Right kidney (tissue), 1 donor: ENCODE measurements at regions not wholly inside any gene's neighbourhood (a gene's known extent, or its start where the extent isn't known, plus 50 kb on each side); places are given as distances from the start of the nearest gene placed in this dataset.

Experiments
- DNase-seq: peaks from one replicate; pipeline ENCODE4 v3.0.0-alpha.2; 2016

DNA sequence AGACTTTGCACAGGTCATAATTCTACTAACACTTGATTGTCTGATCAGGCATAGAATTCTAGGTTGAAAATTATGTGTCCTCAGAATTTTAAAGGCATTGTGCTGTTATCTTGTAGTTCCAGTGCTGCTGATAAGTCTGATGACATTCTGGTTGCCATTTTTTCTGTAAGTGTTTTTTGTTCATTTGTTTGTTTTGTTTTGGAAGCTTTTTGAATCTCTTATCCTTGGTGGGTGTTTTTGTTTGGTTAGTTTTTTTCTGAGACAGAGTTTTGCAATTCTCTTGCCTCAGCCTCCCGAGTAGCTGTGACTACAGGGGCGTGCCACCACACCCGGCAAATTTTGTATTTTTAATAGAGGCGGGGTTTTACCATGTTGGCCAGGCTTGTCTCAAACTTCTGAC, 178.9 kb downstream of the CCDC71L start:
- no peak for DNase-seq

DNA sequence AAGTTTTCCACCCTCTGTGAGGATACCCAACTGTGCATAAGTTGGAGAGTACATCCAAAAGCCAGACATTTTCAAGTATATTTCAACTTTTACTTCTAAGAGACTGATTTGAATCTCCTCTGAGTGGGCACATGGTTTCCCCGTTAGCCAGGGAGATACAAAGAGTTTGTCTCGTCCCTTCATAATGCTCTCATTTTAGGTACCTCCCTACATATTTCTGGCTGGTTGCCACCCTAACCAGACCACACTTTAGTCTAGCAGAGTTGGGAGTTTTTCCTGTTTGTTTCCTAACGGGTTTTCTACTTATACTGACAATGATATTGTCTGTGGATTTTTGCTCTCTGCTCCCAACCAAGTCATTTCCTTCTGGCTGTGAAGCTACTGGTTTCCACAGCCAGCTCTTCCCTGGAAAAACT, 180.3 kb downstream of the CCDC71L start:
- DNase-seq = no peak

DNA sequence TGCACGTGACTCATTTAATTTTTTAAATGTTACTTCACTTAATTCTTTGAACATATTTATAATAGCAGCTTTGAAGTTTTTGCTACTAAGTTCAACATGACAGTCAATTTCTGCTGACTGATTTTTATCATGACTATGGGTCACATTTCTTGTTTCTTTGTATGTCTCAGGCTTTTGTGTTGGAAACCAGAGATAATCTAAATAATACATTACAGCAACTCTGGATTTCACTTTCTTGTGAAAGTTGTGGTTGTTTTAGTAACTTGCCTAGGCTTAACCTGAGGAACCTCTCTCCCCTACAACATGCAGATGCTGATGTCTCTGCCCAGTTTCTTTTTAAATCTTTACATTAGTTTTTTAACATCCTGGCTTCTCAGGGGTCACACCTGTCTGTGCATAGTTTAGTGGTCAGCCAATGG, 180.8 kb downstream of the CCDC71L start:
- DNase-seq = no peak

DNA sequence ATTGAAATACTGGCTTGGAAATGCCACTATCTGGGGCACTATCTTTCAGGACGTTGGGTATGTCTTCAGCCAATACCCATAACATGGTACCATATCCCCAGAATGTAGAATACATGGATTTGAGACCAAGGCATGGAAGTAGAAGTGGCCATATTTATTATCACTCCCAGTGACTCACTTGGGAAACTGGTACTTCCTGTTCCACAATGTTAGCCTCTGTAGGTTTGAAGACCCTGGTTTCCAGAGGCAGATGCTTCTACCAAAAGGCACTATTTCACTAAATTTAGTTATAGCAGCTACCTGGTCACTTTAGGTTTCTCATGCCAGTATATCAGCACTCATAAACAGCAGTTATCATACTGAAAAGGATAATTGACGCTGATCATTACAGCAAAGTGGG, 184.2 kb downstream of the CCDC71L start:
- DNase-seq = no peak

DNA sequence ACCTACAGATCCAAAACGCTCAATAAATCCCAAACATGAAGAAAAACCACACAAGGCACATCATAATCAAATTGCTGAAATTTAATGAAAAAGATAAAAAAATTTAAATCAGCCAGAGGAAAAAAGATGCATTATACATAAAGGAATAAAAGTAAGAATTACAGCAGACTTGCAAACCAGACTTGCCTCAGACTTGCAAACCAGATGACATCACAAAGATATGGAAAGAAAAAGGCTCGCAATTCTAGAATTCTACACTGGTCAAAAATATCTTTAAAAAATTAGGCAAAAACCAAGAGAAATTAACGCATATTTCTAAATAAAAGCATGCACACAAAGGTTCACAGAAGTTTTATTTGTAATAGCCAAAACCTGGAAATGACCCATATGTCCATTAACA, 188.0 kb upstream of the NAMPT start:
- DNase-seq = no peak

DNA sequence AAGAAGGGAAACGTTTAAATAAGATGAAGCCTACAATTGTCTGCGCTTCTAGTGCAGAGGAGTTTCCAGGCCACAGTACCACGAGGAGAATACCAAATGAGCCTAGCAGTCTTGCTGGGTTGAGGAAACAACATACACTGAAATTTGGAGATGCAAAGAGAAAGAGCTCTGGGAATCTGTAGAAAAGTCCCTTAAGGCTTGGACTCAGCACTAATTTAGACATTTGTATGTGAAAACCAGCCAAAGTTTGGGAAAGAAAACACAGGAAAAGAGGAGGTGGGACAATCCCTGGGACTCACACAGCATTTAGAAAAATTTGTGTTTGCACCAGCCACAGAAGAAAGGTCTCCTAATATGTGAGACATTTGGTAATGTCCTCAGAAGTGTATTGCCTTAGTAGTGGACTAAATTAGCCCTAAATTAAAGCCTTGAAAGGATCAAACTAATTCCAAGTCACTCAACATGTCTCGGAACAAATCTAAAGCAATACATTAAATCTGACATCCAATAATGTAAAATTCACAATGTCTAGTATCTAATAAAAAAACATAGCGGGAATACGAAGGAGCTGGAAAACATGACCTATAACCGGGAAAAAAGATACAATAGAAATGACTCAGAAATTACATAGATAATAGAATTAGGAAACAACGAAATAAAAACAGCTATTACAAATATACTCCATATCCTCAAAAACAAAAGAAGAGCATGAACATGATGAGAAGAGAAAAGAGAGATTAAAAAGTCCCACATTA, 187.1 kb upstream of the NAMPT start:
- DNase-seq = no peak

DNA sequence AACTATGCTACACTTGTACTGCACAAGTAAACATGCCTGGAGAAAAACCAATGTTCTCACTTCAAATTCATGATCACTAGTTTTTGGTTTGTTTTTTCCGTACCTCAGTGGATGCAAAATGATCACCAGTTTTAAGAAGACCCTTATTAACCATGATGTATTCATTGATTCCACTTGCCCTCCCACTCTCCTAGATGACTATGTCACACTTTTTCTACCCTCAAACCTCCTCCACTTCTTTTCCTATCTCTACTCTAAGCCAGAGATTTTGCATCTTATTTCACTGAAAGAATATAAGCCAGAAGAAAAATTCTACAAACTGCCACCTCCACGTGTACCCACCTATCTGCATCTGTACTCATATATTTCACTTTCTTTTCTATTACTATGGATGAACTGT, 186.2 kb upstream of the NAMPT start:
- DNase-seq = no peak

DNA sequence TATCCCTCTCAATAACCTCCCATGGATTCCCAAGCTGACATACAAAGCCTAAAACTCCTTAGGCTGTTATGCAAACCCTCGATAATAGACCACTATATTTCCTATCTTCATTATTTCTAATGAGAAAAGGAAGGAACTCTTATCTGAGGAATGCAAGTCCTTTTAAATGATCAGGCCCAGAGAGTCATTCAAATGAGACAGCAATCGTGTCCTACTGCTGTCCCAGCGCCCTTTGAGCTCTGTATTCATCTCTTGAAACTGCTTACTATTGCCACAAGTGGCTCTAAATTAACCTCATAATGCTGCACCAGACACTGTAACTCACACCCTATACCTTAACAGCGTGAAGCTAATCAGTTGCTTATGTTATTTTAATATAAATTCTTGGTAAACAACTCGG, 182.1 kb upstream of the NAMPT start:
- no peak for DNase-seq

DNA sequence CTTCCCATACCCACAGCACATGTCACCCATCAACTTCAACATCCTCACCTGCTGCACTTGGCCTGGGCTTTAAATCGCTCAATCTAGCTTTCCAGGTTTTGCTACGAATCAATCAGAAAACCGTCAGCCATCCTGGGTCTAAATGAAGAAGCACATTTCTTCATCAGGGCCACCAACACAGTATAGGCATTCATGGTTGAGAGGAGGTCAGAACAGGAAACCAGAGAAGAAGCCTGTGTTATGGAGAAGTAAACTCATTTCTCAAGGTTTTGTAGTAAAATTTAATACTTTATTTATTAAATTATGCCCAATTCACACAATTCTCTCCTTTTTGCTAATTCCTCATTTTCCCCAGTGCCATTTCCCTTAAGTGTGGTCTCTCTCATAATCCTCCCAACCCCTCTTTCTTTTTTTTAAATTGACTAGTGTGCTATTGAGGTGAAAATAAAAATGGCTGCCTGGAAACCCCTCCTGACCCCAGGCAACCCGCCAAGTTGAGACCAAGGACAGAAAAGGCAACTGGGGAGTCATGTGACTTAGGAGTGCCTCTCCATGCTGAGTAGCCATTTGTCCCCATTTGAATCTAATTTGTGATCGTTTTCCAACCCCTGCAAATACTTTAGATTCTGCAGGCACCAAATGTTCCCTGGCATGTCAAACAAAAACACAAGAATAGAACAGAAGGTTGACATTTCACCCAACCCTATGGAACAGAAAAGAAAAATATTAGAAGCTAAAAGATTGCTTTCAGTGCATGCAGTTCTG, 181.1 kb upstream of the NAMPT start:
- DNase-seq = no peak

DNA sequence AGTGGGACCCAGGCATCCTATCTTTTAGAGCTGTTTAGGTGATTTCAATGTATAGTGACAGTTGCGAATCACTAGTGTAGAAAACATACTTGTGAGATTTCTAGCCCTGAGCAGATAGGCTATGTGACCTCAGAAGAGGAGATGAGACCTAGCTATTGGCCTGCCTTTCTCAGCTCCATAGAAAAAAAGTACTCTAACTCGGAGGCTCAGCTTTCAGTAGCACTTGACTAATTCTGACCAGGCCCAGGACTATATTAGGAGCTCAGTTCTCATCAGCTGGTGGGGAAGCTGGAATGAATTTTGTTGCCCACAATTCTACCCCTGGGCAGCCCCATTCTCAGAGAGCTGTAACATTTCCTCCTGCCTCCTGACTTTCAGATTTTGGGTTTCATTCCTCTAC, 179.9 kb upstream of the NAMPT start:
- no peak for DNase-seq

DNA sequence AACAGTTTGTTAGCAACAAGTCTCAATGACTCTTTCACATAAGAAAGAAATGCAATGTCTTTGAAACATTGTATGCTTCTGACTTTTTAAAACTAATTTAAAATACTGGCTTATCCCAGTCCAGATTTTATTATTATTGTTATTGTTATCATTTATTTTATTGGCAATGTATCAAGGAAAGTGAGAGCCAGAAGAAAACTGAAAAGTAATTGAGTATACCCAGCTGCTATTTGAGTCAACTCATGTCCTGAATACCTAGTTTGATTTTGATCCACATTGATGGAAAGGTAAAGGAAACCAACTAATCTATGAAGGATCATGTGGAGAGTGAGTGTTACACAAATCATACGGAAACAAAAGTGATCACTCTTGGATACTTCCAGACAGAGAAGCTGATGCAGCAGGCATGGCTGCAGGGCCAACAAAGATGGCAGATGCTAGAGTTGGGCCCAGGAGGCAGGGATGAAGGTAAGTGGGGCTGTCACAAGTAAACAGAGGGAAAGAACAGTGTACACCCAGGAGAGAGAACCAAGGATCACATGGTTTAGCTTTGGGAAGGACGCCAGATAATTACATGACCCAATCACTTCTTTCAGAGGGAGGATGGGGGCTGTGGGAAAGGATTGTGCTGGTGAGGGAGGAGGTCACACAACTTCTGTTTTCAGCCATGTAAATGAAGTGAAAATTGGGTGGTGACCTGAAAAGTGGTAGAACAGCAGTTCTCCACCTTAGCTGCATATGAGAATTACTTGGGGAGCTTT, 179.2 kb upstream of the NAMPT start:
- DNase-seq = no peak

DNA sequence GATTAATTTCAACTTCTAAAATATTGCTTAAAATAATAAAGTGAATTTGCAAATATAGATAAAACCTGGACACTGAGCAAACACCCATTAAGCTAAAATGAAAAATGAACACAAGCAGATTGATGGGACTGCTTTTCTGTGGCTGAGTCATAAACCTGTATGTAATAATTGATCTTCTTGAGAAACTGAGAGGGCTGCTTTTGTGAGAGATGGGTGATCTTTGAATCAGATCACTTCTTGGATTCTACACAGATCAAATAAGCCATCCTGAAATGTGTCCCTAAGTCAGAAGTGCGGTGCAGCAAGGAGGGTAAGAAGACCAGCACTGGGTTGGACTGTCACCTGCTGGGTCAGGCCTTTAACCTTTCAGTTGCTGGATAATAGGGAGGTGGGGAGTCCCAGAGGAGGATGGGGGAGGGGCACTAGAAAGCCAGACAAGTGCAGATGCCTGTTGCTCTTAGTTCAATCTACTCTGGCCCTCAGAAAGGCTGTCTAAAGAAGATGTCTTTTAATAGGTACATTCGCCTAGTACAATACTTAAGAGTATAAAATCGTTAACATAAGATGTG, 178.2 kb upstream of the NAMPT start:
- no peak for DNase-seq

DNA sequence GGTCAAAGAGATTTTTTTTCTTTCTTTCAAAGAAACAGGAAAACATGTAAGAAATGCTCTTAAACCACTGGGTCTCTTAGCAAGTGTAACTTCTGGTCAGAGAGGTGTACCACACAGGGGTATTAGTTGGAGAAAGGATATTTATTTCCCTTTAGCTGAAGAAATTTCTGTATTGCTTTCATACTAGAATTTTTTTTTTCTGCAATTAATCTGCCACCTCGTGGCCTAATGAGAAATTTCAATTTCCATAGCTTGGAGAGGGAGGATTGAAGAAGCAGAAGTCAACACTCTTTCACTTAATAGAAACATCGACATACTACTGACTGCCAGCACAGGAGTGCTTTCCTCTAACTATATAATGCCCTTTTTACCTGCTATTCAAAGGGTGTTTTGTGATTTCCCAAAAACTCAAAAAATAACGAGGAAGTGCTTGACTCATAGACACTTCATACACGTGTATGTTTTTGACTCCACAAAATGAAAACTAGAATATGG, 177.6 kb upstream of the NAMPT start:
- DNase-seq = no peak

DNA sequence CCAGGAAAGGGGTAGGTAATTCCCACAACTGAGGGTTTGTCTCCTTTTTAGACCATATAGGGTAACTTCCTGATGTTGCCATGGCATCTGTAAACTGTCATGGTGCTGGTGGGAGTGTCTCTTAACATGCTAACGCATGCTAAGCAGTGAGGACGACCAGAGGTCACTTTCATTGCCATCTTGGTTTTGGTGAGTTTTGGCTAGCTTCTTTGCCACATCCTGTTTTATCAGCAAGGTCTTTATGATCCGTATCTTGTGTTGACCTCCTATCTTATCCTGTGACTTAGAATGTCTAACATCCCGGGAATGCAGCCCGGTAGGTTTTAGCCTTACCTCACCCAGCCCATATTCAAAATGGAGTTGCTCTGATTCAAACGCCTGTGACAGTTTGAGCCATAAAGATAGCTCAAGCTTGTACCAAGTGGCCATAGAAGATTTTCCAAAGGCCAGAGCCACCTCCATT, 176.0 kb upstream of the NAMPT start:
- DNase-seq = no peak

DNA sequence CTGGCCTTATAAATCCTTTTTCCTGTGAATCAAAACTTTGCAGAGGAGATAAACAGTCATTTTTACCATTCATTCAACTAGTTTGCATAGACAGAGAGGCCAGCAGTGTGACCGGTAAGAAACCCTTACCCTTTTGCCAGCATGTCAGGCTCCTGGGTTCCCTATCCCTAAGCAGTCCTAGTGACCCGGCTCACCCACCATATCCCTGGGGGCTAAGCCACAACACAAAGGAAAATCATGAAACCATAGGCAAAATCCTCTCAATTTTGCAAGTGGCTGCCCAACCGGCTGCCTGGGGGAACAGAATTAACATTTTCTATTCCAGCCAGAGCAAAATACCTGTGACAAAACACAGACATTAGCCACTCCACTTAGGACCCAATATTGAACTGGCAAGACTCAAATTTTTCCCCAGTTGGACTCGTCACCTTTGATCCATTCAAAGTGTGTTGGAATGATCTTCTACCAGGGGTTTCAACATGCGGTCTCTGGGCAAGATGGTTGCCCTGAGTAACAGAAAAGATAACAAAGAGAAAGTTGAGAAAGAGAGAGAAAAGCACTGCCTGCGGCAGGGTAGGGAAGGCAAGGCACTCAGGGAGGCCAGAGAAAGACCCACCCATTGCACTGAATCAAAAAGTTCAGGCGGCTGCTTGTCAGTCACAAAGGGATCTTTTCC, 174.8 kb upstream of the NAMPT start:
- DNase-seq = no peak

DNA sequence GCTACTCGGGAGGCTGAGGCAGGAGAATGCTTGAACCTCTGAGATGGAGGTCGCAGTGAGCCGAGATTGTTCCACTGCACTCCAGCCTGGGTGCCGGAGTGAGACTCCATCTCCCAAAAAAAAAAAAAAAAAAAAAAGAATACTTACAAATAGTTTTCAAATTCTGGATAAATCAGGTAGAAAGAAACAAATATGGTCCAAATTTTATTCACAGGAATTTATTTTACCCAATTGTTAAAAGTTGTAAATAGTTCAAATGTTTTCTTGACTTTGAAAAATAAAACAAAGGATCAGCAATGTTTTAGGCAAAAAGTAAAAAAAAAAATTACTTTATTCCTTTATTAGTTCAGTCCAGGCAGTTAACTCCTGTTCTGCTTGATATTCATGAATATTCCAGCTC, 172.9 kb upstream of the NAMPT start:
- DNase-seq = no peak

DNA sequence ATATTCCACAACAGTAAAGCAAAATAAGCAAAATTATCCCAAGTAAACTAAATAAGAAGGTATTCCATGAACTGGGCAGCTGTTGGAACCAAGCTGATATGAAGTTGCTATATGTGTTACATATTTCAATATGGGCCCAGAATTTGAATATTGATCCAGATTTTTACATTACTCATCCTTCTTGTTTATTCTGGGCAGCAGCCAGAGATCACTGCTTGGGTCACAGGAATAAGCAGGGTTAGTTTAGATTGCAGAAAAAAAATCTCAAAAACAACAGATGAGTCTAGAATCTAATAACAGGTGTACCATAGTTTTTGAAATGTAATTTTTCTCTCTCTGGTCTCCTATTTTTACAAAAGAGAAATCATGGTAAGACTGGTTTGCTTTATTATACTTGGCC, 171.5 kb upstream of the NAMPT start:
- DNase-seq = no peak

DNA sequence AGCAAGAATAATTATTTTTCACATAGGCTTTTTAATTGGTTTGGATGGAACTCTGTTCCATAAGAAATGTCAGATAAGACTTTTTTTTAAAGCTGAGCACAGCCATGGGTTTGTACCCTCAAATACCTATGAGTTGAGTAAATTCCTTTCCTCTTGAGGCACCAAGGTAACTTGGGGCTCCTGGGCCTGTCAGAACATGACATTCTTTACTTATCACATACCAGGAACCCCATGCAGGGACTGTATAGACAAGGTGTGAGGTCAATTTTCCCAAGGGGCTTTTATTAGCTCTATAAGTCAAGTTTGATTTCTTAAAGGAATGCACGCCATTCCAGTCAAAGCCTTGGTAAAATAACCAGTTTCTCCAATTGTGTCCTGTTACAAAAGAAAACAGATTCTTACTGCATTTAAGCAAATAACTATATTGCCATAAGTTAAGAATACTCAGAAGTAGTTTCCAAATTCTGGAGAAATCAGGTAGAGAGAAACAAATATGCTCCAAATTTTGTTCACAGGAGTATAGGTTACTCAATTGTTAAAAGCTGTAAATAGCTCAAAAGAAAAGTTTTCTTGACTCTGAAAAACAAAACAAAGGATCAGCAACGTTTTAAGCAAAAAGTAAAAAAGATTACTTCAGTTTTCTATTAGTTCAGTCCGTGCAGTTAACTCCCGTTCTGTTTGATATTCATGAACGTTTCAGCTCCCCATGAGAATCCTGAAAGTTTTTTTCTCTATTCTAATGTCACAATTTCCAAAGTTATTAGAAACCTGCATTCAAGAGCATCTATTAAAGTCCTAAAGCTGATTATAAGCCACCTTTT, 167.5 kb upstream of the NAMPT start:
- no peak for DNase-seq

DNA sequence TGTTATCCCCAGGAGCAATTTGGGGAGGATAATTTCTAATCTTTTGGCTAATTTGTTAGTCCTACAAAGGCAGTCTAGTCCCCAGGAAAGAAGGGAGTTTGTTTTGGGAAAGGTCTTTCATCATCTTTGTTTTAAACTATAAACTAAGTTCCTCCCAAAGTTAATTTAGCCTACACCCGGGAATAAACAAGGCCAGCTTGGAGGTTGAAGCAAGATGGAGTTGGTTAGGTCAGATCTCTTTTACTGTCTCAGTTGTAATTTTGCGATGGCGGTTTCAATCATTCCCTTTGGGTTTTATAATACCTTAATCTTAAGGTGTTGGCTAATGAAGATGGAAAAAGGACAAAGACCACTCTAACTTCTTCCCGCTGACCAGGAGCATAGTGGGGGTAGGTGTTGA, 166.4 kb upstream of the NAMPT start:
- DNase-seq = no peak

DNA sequence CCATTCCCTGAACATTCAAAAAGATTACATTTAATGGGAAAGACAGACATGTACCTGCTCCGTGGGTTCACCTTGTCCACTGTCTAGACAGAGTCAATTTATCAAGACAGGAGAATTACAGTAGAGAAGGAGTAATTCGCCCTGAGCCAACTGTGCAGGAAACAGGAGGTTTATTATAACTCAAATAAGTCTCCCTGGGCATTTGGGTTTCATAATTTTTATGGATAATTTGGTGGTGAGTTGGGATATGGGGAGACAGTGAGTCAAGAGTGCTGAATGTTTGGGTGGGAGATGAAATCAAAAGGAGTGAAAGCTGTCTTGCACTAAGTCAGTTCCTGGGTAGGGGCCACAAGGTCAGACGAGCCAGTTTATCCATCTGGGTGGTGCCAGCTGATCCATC, 165.9 kb upstream of the NAMPT start:
- DNase-seq = no peak
